GM12878 (cell line): ENCODE measurements at regions not wholly inside any gene's neighbourhood (a gene's known extent, or its start where the extent isn't known, plus 50 kb on each side); places are given as distances from the start of the nearest gene placed in this dataset.

Experiments used
- ATAC-seq: fragments of 200-7000 bp; cut with Tn5 transposase; 3 replicates; pipeline ENCODE4 v1.9.1; 2020; ENCODE audit warnings: mild to moderate bottlenecking, moderate library complexity
- BruUV-seq: library from RNA; stranded (reverse); fragments of 400-500 nt; replicated peaks from 2 replicates; lab custom pipeline; 2021; lab: Mats Ljungman, UMichigan
- CTCF ChIA-PET: fragments of 300-600 bp; sonication (Branson Sonifier 250); formaldehyde crosslinking; extraction: SDS; loops from one replicate; lab custom pipeline; 2021; ENCODE audit warnings: inconsistent platforms; lab: Yijun Ruan, JAX
- POLR2A ChIA-PET: fragments of 350-600 bp; formaldehyde crosslinking; extraction: SDS; loops from one replicate; lab custom pipeline; 2021; ENCODE audit warnings: inconsistent platforms; lab: Charles Lee
- RAD21 ChIA-PET: fragments of 300-600 bp; sonication (Branson Sonifier 250); formaldehyde crosslinking; loops from one replicate; lab custom pipeline; 2023; ENCODE audit warnings: antibody characterized with exemption; ENCODE audit not compliant: unreplicated experiment; lab: Charles Lee
- SMC1A ChIA-PET: fragments of 300-600 bp; sonication (Branson Sonifier 250); formaldehyde crosslinking; loops from one replicate; lab custom pipeline; 2023; ENCODE audit not compliant: unreplicated experiment, uncharacterized antibody; lab: Charles Lee
- DNase-seq: peaks from one replicate; pipeline ENCODE4 v3.0.0-alpha.2; 2011; ENCODE audit warnings: low read depth, low spot score
- FAIRE-seq: peaks from 3 replicates; lab custom pipeline; 2011; peaks lifted over from hg19 to GRCh38; lab: Jason Lieb, UNC
- H2AFZ ChIP-seq: 2 replicates; pipeline ENCODE4 v1.6.0; 2011; ENCODE audit warnings: low read depth, low read length, control low read depth; ENCODE audit not compliant: control insufficient read depth
- H3K27ac ChIP-seq: 2 replicates; pipeline ENCODE4 v1.5.1; 2011; ENCODE audit warnings: control low read depth; ENCODE audit not compliant: control insufficient read depth, insufficient read depth
- H3K27me3 ChIP-seq, 2 experiments: replicated peaks in 1 of 2; 2 replicates each; pipeline versions ENCODE4 v1.6.0 to v1.6.1; 2011; ENCODE audit warnings: low read length in 1 of 2; ENCODE audit not compliant: control insufficient read depth in 2 of 2, insufficient read depth in 2 of 2
- H3K36me3 ChIP-seq, 2 experiments: 2 replicates each; pipeline ENCODE4 v1.5.1; 2011; ENCODE audit warnings: low read length in 1 of 2; ENCODE audit not compliant: control insufficient read depth in 2 of 2, insufficient read depth in 2 of 2
- H3K4me1 ChIP-seq: 2 replicates; pipeline ENCODE4 v1.6.1; 2011; ENCODE audit warnings: mild to moderate bottlenecking, low read length, moderate library complexity, mixed read lengths; ENCODE audit not compliant: control insufficient read depth, insufficient read depth
- H3K4me2 ChIP-seq: 2 replicates; pipeline ENCODE4 v1.6.0; 2011; ENCODE audit warnings: control low read depth; ENCODE audit not compliant: control insufficient read depth, insufficient read depth
- H3K4me3 ChIP-seq: fragments of 200-600 bp; sonication (generic); 2 replicates; pipeline ENCODE4 v1.5.1; 2016
- H3K79me2 ChIP-seq: 2 replicates; pipeline ENCODE4 v1.6.0; 2011; ENCODE audit warnings: low read length; ENCODE audit not compliant: control insufficient read depth, insufficient read depth
- H3K9ac ChIP-seq: 2 replicates; pipeline ENCODE4 v1.8.0; 2011; ENCODE audit warnings: low read length, control low read depth, mixed read lengths; ENCODE audit not compliant: control insufficient read depth, insufficient read depth
- H3K9me3 ChIP-seq: replicated peaks from 3 replicates; pipeline ENCODE4 v1.5.1; 2011; ENCODE audit warnings: mild to moderate bottlenecking, low read length; ENCODE audit not compliant: control insufficient read depth, insufficient read depth
- H4K20me1 ChIP-seq: 2 replicates; pipeline ENCODE4 v1.6.0; 2011; ENCODE audit not compliant: control insufficient read depth, insufficient read depth
- BRCA1 ChIP-seq: IDR thresholded peaks from 2 replicates; pipeline ENCODE4 v1.6.1; 2011; ENCODE audit warnings: low read depth, low read length, improper control_type of control experiment
- CUX1 ChIP-seq: IDR thresholded peaks from 2 replicates; pipeline ENCODE4 v1.6.1; 2012; ENCODE audit warnings: improper control_type of control experiment, low read depth, low read length; ENCODE audit not compliant: insufficient replicate concordance
- DPF2 ChIP-seq: fragments of 450-650 bp; IDR thresholded peaks from 2 replicates; pipeline ENCODE4 v1.6.1; 2017; ENCODE audit warnings: mild to moderate bottlenecking
- NRF1 ChIP-seq: conservative IDR thresholded peaks from 2 replicates; pipeline ENCODE4 v1.6.1; 2011; ENCODE audit warnings: mild to moderate bottlenecking, low read depth, low read length, improper control_type of control experiment
- SMC3 ChIP-seq: IDR thresholded peaks from 2 replicates; pipeline ENCODE4 v1.6.1; 2011; ENCODE audit warnings: low read length, improper control_type of control experiment, borderline replicate concordance
- ZSCAN29 ChIP-seq: fragments of 450-650 bp; IDR thresholded peaks from 2 replicates; pipeline ENCODE4 v1.6.1; 2017; ENCODE audit warnings: mild to moderate bottlenecking, moderate library complexity
- WGBS: methylation state at CpG from one replicate; pipeline ENCODE4 v1.1.6; 2016; ENCODE audit warnings: low lambda C conversion rate; ENCODE audit not compliant: insufficient replicate concordance, insufficient coverage; ENCODE audit errors: missing lambda C conversion rate; 5-methylcytosine and 5-hydroxymethylcytosine counted together
- in situ Hi-C: fragments of 300-500 bp; cut with MboI; formaldehyde crosslinking; loops from 9 replicates; pipeline ENCODE4 v1.14.3; 2018; ENCODE audit warnings: mixed read lengths
- intact Hi-C: fragments of 100-400 bp; cut with micrococcal nuclease; formaldehyde crosslinking; loops from one replicate; pipeline ENCODE4 v1.14.2; 2022; ENCODE audit not compliant: unreplicated experiment

DNA sequence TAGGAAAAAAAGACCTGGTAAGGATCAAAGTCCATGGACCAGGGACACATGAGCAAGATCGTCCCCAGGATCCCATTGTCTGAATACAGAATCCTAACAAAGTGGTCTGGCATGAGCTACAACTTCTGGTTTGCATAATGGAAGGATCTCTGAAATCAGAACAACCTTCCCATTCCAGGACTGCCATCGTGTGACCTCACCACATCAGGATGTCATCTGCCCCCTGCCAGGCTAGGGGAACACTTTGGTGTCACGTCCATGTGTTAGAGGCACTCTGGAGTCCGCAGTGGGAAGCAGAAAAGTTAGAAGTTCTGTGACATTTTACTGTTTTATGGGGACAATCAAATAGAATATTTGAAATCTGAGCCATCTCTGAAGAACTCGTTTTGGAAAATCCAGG is 160.7 kb downstream of the RGS9 start:
- CTCF ChIA-PET = interaction anchor here (1.7 to 8.1 kb wide), 2 partner anchors 12 to 867 kb away, joined by 5 to 76 read pairs; no protein-coding TSS in a partner anchor
- Histone ChIP-seq H4K20me1 (no peaks in the 10 kb centered on the region), H3K27me3 (no peaks in the 10 kb centered on the region), H3K27ac (no peak overlapping the region), H3K9me3 (no peaks in the 10 kb centered on the region), H3K9ac (no peak overlapping the region), H3K79me2 (no peaks in the 10 kb centered on the region), H3K36me3 (no peaks in the 10 kb centered on the region), H3K4me1 (no peaks in the 10 kb centered on the region), H3K4me2 (no peak overlapping the region), H2AFZ (no peak overlapping the region), H3K4me3 (no peak overlapping the region)
- POLR2A ChIA-PET = no interaction called here
- WGBS = 1% methylated on average over 5 of the region's 5 CpGs
- DNase-seq (no peak), ATAC-seq (no peak), FAIRE-seq (no peak)
- SMC1A ChIA-PET = no interaction called here
- RAD21 ChIA-PET = interaction anchor here (0.7 kb wide), 1 partner anchor 895 kb away, joined by 3 read pairs; no protein-coding TSS in a partner anchor
- in situ Hi-C loops (loop anchor here (5.0 to 25.0 kb wide), 2 partner anchors 254 to 689 kb away; no protein-coding TSS in a partner anchor), intact Hi-C loops (no loop called here)
- no TSS peak for BruUV-seq
- no peak for TF ChIP-seq NRF1
- no peak for TF ChIP-seq BRCA1
- TF ChIP-seq SMC3 = no peak
- TF ChIP-seq CUX1 = no peak
- no peak for TF ChIP-seq DPF2
- no peak for TF ChIP-seq ZSCAN29
